KMS-11 (cell line): ENCODE measurements at regions not wholly inside any gene's neighbourhood (a gene's known extent, or its start where the extent isn't known, plus 50 kb on each side); places are given as distances from the start of the nearest gene placed in this dataset.

Source experiments
- H2AFZ ChIP-seq: fragments of 200-600 bp; sonication (generic); 2 replicates; pipeline ENCODE4 v1.6.1; 2016; ENCODE audit warnings: antibody characterized with exemption, mixed run types, low read depth
- H3K27ac ChIP-seq: fragments of 200-600 bp; sonication (generic); 2 replicates; pipeline ENCODE4 v1.6.1; 2016; ENCODE audit warnings: mild to moderate bottlenecking, mixed run types
- H3K27me3 ChIP-seq: fragments of 200-600 bp; sonication (generic); 2 replicates; pipeline ENCODE4 v1.6.1; 2017; ENCODE audit warnings: mild to moderate bottlenecking, low read depth, mixed run types, moderate library complexity; ENCODE audit not compliant: insufficient read depth
- H3K36me3 ChIP-seq: fragments of 200-600 bp; sonication (generic); 2 replicates; pipeline ENCODE4 v1.6.1; 2017; ENCODE audit warnings: mild to moderate bottlenecking, mixed run types; ENCODE audit not compliant: insufficient read depth
- H3K4me1 ChIP-seq: fragments of 200-600 bp; sonication (generic); 2 replicates; pipeline ENCODE4 v1.6.1; 2016; ENCODE audit warnings: mild to moderate bottlenecking, low read depth, mixed run types; ENCODE audit not compliant: poor library complexity, severe bottlenecking
- H3K4me2 ChIP-seq: fragments of 200-600 bp; sonication (generic); 2 replicates; pipeline ENCODE4 v1.7.0; 2016; ENCODE audit warnings: mild to moderate bottlenecking, mixed run types
- H3K4me3 ChIP-seq: fragments of 200-600 bp; sonication (generic); IDR thresholded peaks from 2 replicates; pipeline ENCODE4 v1.6.1; 2017; ENCODE audit warnings: low read depth, low read length, mixed read lengths; ENCODE audit not compliant: insufficient read depth
- H3K79me2 ChIP-seq: fragments of 200-600 bp; sonication (generic); 2 replicates; pipeline ENCODE4 v1.6.1; 2016; ENCODE audit warnings: low read depth, mixed run types; ENCODE audit not compliant: insufficient read depth
- H3K9ac ChIP-seq: fragments of 200-600 bp; sonication (generic); 2 replicates; pipeline ENCODE4 v1.6.1; 2016; ENCODE audit warnings: mild to moderate bottlenecking, mixed run types
- H4K20me1 ChIP-seq: fragments of 200-600 bp; sonication (generic); 2 replicates; pipeline ENCODE4 v1.6.1; 2016; ENCODE audit warnings: mild to moderate bottlenecking, mixed run types; ENCODE audit not compliant: insufficient read depth
- CTCF ChIP-seq: fragments of 200-600 bp; sonication (generic); conservative IDR thresholded peaks from 2 replicates; pipeline ENCODE4 v1.6.1; 2017; ENCODE audit warnings: low read depth, mild to moderate bottlenecking, antibody characterized with exemption, low read length, moderate library complexity, mixed read lengths

- H2AFZ ChIP-seq: no peak overlapping the region
- H3K4me3 ChIP-seq: no peak overlapping the region
- H3K9ac ChIP-seq: no peak overlapping the region
- no peaks in the 10 kb centered on the region for H3K36me3 ChIP-seq
- H4K20me1 ChIP-seq: no peaks in the 10 kb centered on the region
- no peak overlapping the region for H3K4me2 ChIP-seq
- H3K79me2 ChIP-seq: no peaks in the 10 kb centered on the region
- H3K27me3 ChIP-seq: no peaks in the 10 kb centered on the region
- TF ChIP-seq CTCF: no peak
- no peak overlapping the region for H3K27ac ChIP-seq
- peaks cover 10% of the 10 kb centered on the region for H3K4me1 ChIP-seq
These were observed 406.7 kb upstream of the NR2F2 start for GRCh38 chr15:95923792-95924191.

GRCh38 chr15:95928822-95929221 lies 401.7 kb upstream of the NR2F2 start:
- Histone ChIP-seq H4K20me1 (no peaks in the 10 kb centered on the region), H3K79me2 (no peaks in the 10 kb centered on the region), H3K4me3 (no peak overlapping the region), H3K27ac (peak overlapping the region; percentile 76), H2AFZ (peak overlapping the region; percentile 45; the same call in 1 of the 2 replicates), H3K36me3 (no peaks in the 10 kb centered on the region), H3K9ac (peak overlapping the region; percentile 22; the same call in 1 of the 2 replicates), H3K4me2 (peak overlapping the region; percentile 55), H3K27me3 (no peaks in the 10 kb centered on the region), H3K4me1 (peaks cover 35% of the 10 kb centered on the region)
- no peak for TF ChIP-seq CTCF

GRCh38 chr15:95929232-95929846 lies 401.2 kb upstream of the NR2F2 start:
- Histone ChIP-seq H3K4me1 (peaks cover 35% of the 10 kb centered on the region), H3K27me3 (no peaks in the 10 kb centered on the region), H3K4me3 (no peak overlapping the region), H3K27ac (peak overlapping the region; percentile 76), H3K36me3 (no peaks in the 10 kb centered on the region), H3K79me2 (no peaks in the 10 kb centered on the region), H3K4me2 (peak overlapping the region; percentile 55), H2AFZ (peak overlapping the region; percentile 45; the same call in 1 of the 2 replicates), H3K9ac (peak overlapping the region; percentile 22; the same call in 1 of the 2 replicates), H4K20me1 (no peaks in the 10 kb centered on the region)
- TF ChIP-seq CTCF: no peak

- Histone ChIP-seq H3K27me3 (no peaks in the 10 kb centered on the region), H3K4me1 (peaks cover 35% of the 10 kb centered on the region), H3K4me2 (no peak overlapping the region)
These were observed 399.7 kb upstream of the NR2F2 start for GRCh38 chr15:95930659-95931375.

More at GRCh38 chr15:95930659-95931375, 399.7 kb upstream of the NR2F2 start:
- Histone ChIP-seq H3K4me3 (no peak overlapping the region), H4K20me1 (no peaks in the 10 kb centered on the region), H3K79me2 (no peaks in the 10 kb centered on the region), H3K36me3 (no peaks in the 10 kb centered on the region), H2AFZ (no peak overlapping the region), H3K9ac (no peak overlapping the region), H3K27ac (no peak overlapping the region)
- TF ChIP-seq CTCF: no peak
